ENCODE measurements at regions not wholly inside any gene's neighbourhood (a gene's known extent, or its start where the extent isn't known, plus 50 kb on each side); places are given as distances from the start of the nearest gene placed in this dataset.

DNA sequence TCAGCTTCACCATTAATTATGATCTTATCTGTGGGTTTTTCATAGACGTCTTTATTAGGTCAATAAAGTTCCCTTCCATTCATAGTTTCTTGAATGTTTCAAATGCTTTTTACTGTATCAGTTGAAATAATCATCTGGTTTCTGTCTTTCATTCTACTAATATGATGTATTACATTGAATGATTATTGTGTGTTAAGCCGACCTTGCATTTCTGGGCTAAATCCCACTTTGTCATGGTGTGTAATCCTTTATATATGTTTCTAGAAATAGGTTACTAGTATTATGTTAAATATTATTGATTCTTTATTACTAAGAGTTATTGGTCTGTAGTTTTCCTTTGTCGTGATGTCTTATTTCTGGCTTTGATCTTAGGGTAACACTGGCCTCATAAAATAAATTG is 134.9 kb downstream of the FASLG start:
- no TSS peak for BruUV-seq (replicated peaks)
- whole genome bisulfite sequencing, 2 experiments (ENCODE audit: extremely low coverage in 2 of 2, insufficient read length in 1 of 2), result no CpG with 5 or more reads among the region's 3 CpGs

More for the DNA sequence above, 134.9 kb downstream of the FASLG start:
- ChIA-PET CTCF (no interaction called here), POLR2A (ENCODE audit: unreplicated experiment) (no interaction called here)
- peaks cover 2% of the 10 kb centered on the region for H3K27me3 ChIP-seq (ENCODE audit: control insufficient read depth, insufficient read depth, low read length)
- no peaks in the 10 kb centered on the region for H3K79me1 ChIP-seq (ENCODE audit: low read depth in 1 of 2, low read length in 2 of 2)
- TF ChIP-seq MAFK (IDR thresholded peaks at IDR 0.05; ENCODE audit: low read depth, low read length), result peak; percentile 76
- TF ChIP-seq, protein P1, sequence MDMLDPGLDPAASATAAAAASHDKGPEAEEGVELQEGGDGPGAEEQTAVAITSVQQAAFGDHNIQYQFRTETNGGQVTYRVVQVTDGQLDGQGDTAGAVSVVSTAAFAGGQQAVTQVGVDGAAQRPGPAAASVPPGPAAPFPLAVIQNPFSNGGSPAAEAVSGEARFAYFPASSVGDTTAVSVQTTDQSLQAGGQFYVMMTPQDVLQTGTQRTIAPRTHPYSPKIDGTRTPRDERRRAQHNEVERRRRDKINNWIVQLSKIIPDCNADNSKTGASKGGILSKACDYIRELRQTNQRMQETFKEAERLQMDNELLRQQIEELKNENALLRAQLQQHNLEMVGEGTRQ (IDR thresholded peaks at IDR 0.05; ENCODE audit: low read depth, low read length), result no peak
- no peak overlapping the region for H4K91ac ChIP-seq (ENCODE audit: insufficient read depth, low read depth, low read length)
- H2BK120ac ChIP-seq (ENCODE audit: low read depth, low read length), result no peak overlapping the region
- H3K56ac ChIP-seq (ENCODE audit: extremely low read depth, insufficient read depth, low read length), result no peak overlapping the region
- H3K9ac ChIP-seq (ENCODE audit: low read depth, low read length), result no peak overlapping the region
- H3K14ac ChIP-seq (replicated peaks; ENCODE audit: low read depth, low read length), result no peak overlapping the region
- no peak overlapping the region for H4K8ac ChIP-seq (ENCODE audit: low read depth in 2 of 2, low read length in 2 of 2)
- H3K4me1 ChIP-seq (ENCODE audit: control insufficient read depth, insufficient read depth, low read length), result 0 out of 2 replicates have a peak, but pooled peaks cover 2% of the 10 kb centered on the region
- H3K36me3 ChIP-seq (ENCODE audit: control insufficient read depth, insufficient read depth, low read length), result no peaks in the 10 kb centered on the region
- no peaks in the 10 kb centered on the region for H3K9me1 ChIP-seq (ENCODE audit: insufficient read depth, low read length)
- no peak overlapping the region for H2AK9ac ChIP-seq (replicated peaks; ENCODE audit: low read depth, low read length, poor library complexity)
- no peak for DNase-seq
- H2AFZ ChIP-seq (replicated peaks; ENCODE audit: low read length, poor library complexity), result no peak overlapping the region
- no peaks in the 10 kb centered on the region for H4K20me1 ChIP-seq (ENCODE audit: insufficient read depth, low read length)
- H3K4me2 ChIP-seq (ENCODE audit: low read depth, low read length), result no peak overlapping the region
- H3K4me3 ChIP-seq (ENCODE audit: insufficient read depth, low read depth, low read length), result no peak overlapping the region
- no peak overlapping the region for H2BK20ac ChIP-seq (ENCODE audit: low read depth, low read length)
- no peak overlapping the region for H3K4ac ChIP-seq (ENCODE audit: low read depth, low read length)
- no peak overlapping the region for H3K23ac ChIP-seq (ENCODE audit: low read depth, low read length)
- no peak overlapping the region for H3K27ac ChIP-seq (ENCODE audit: insufficient read depth, low read length)
- no peak overlapping the region for H2AK5ac ChIP-seq (ENCODE audit: low read depth, low read length)
- H3K18ac ChIP-seq (ENCODE audit: low read depth, low read length), result no peak overlapping the region
- no peaks in the 10 kb centered on the region for H3K9me3 ChIP-seq (ENCODE audit: control insufficient read depth, insufficient read depth, low read length)
- dilution Hi-C loops (cut with HindIII; ENCODE audit: low sequenced_read_pairs, unreplicated experiment) (no loop called here), intact Hi-C loops (cut with micrococcal nuclease) (no loop called here), in situ Hi-C loops (cut with MboI; ENCODE audit: low sequenced_read_pairs) (no loop called here)
- H4K5ac ChIP-seq (ENCODE audit: low read depth, low read length), result no peak overlapping the region
- H2BK5ac ChIP-seq (ENCODE audit: low read depth, low read length, poor library complexity, severe bottlenecking), result no peak overlapping the region
- no peak overlapping the region for H2BK15ac ChIP-seq (ENCODE audit: low read depth, low read length)
- no peak for ATAC-seq (ENCODE audit: low read depth)

Data from IMR-90 (cell line).